ENCODE measurements at regions not wholly inside any gene's neighbourhood (a gene's known extent, or its start where the extent isn't known, plus 50 kb on each side); places are given as distances from the start of the nearest gene placed in this dataset.

DNA sequence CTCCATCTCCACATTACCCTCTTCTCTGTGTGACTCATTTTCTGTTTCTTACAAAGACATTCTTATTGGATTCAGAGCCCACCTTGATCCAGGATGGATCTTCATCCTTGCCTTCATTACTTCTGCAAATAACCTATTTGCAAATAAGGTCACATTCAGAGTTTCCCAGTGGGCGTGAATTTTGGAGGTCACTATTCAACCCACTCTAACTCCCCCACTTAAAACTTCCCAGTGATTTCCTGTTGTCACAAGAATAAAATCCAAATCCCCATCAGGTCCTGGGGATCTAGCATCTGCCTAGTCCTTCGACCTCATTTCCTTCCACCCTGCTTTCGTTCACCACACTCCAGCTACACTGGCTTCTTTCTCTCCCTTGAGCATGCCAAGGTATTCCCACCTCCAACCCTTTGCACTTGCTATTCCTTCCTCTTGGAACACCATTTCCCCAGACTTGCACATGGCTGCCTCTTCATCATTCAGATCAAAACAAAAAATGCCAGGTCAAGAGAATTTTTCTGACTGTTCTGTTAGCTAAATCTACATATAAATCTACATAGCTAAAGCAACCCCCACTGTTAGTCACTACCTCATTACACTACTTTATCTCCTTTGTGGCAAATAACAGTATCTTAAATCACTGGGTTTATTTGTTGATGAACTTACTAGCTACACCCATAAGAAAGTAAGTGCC is 187.2 kb downstream of the TOMM20 start:
- FAIRE-seq (no peak), DNase-seq (ENCODE audit: extremely low read depth in 1 of 4, low spot score in 3 of 4) (no peak), ATAC-seq (no peak)
- H3K36me3 ChIP-seq (ENCODE audit: control insufficient read depth, insufficient read depth, low read length) = no peaks in the 10 kb centered on the region
- no peaks in the 10 kb centered on the region for H3K79me2 ChIP-seq (ENCODE audit: control insufficient read depth, insufficient read depth, low read length)
- TF ChIP-seq TCF7 (IDR thresholded peaks at IDR 0.05; ENCODE audit: borderline replicate concordance) (no peak), SIN3A (IDR thresholded peaks at IDR 0.05; ENCODE audit: borderline replicate concordance in 2 of 2, control insufficient read depth in 1 of 2, low read depth in 2 of 2, low read length in 2 of 2) (no peak), ZNF583 (CRISPR knock-in tag; IDR thresholded peaks at IDR 0.05) (no peak), ZNF717 (CRISPR knock-in tag; IDR thresholded peaks at IDR 0.05) (no peak), BRF2 (IDR thresholded peaks at IDR 0.05; ENCODE audit: borderline replicate concordance, insufficient read depth, insufficient read length) (no peak)
- no peak overlapping the region for H3K4me3 ChIP-seq
- no peak overlapping the region for H3K9ac ChIP-seq (ENCODE audit: insufficient read depth in 1 of 2, low read depth in 2 of 2, low read length in 2 of 2)
- H3K27me3 ChIP-seq (ENCODE audit: control insufficient read depth in 2 of 2, insufficient read depth in 2 of 2, low read length in 2 of 2) = no peaks in the 10 kb centered on the region
- no peaks in the 10 kb centered on the region; the same call in none of the 2 replicates for H3K9me3 ChIP-seq (replicated peaks; ENCODE audit: control insufficient read depth, insufficient read depth, low read depth, low read length)
- H3K9me1 ChIP-seq (ENCODE audit: control insufficient read depth, insufficient read depth, low read length) = no peaks in the 10 kb centered on the region
- no TSS peak for BruUV-seq (replicated peaks)
- H3K4me1 ChIP-seq (replicated peaks in 1 of 2; ENCODE audit: control insufficient read depth in 2 of 2, insufficient read depth in 2 of 2, low read length in 2 of 2) = no peaks in the 10 kb centered on the region
- 19% methylated on average over 3 of the region's 3 CpGs for WGBS (ENCODE audit: insufficient coverage, low coverage, missing lambda C conversion rate)
- CTCF ChIA-PET (ENCODE audit: low intra/inter-chr PET ratio) = no interaction called here
- no peak overlapping the region for H3K27ac ChIP-seq (ENCODE audit: extremely low read depth, low read depth, low read length)
- H3K4me2 ChIP-seq (ENCODE audit: insufficient read depth, low read length) = no peak overlapping the region
- no peaks in the 10 kb centered on the region for H4K20me1 ChIP-seq (replicated peaks; ENCODE audit: control insufficient read depth, insufficient read depth, low read length)
- POLR2A ChIA-PET = interaction anchor here (0.9 kb wide), 1 partner anchor 21 kb away, joined by 4 read pairs; no protein-coding TSS in a partner anchor
- in situ Hi-C loops (cut with MboI) (no loop called here), intact Hi-C loops (cut with micrococcal nuclease) (no loop called here)
- no peak overlapping the region for H2AFZ ChIP-seq (ENCODE audit: low read depth, low read length)

All from K562 (cell line).